Glutamatergic neuron (in vitro differentiated cells): ENCODE measurements at regions not wholly inside any gene's neighbourhood (a gene's known extent, or its start where the extent isn't known, plus 50 kb on each side); places are given as distances from the start of the nearest gene placed in this dataset.

ENCODE experiments used
- DNase-seq: peaks from one replicate; pipeline ENCODE4 v3.0.0; 2022
- H3K27ac Mint-ChIP-seq: one replicate; pipeline ENCODE4 v1.8.0; 2020; ENCODE audit warnings: mild to moderate bottlenecking, mixed read lengths, inconsistent platforms; ENCODE audit not compliant: unreplicated experiment
- H3K27me3 Mint-ChIP-seq: one replicate; pipeline ENCODE4 v1.8.0; 2020; ENCODE audit warnings: mild to moderate bottlenecking, moderate library complexity, mixed read lengths, inconsistent platforms; ENCODE audit not compliant: unreplicated experiment
- H3K36me3 Mint-ChIP-seq: one replicate; pipeline ENCODE4 v1.8.0; 2020; ENCODE audit warnings: mild to moderate bottlenecking, mixed read lengths, inconsistent platforms; ENCODE audit not compliant: unreplicated experiment
- H3K4me1 Mint-ChIP-seq: one replicate; pipeline ENCODE4 v1.8.0; 2020; ENCODE audit warnings: mild to moderate bottlenecking, low read depth, mixed read lengths, inconsistent platforms; ENCODE audit not compliant: unreplicated experiment
- H3K4me3 Mint-ChIP-seq: one replicate; pipeline ENCODE4 v1.8.0; 2020; ENCODE audit warnings: mild to moderate bottlenecking, mixed read lengths, inconsistent platforms; ENCODE audit not compliant: unreplicated experiment
- H3K9me3 Mint-ChIP-seq: one replicate; pipeline ENCODE4 v1.8.0; 2020; ENCODE audit warnings: mild to moderate bottlenecking, moderate library complexity, mixed read lengths, inconsistent platforms; ENCODE audit not compliant: unreplicated experiment
- CTCF ChIP-seq: fragments of 200-600 bp; sonication (generic); IDR thresholded peaks from one replicate; pipeline ENCODE4 v1.5.0; 2021; ENCODE audit not compliant: partially characterized antibody, unreplicated experiment

- Mint-ChIP-seq H3K27me3 (peaks cover 4% of the 10 kb centered on the region), H3K4me1 (no peaks in the 10 kb centered on the region), H3K9me3 (peaks cover 4% of the 10 kb centered on the region), H3K27ac (no peak overlapping the region), H3K36me3 (no peaks in the 10 kb centered on the region), H3K4me3 (no peak overlapping the region)
- TF ChIP-seq CTCF: no peak
- no peak for DNase-seq
Measured at GRCh38 chr10:44240584-44241205, 144.2 kb downstream of the CXCL12 start.

GRCh38 chr10:44238212-44238611, 146.7 kb downstream of the CXCL12 start:
- no peaks in the 10 kb centered on the region for H3K36me3 Mint-ChIP-seq
- no peak for DNase-seq
- no peak overlapping the region for H3K4me3 Mint-ChIP-seq
- no peak for TF ChIP-seq CTCF
- peaks cover 4% of the 10 kb centered on the region for H3K27me3 Mint-ChIP-seq
- H3K27ac Mint-ChIP-seq: no peak overlapping the region
- H3K4me1 Mint-ChIP-seq: peaks cover 8% of the 10 kb centered on the region
- peaks cover 4% of the 10 kb centered on the region for H3K9me3 Mint-ChIP-seq

- TF ChIP-seq CTCF: no peak
- DNase-seq: no peak
- Mint-ChIP-seq H3K27ac (no peak overlapping the region), H3K9me3 (peaks cover 4% of the 10 kb centered on the region), H3K4me1 (peaks cover 13% of the 10 kb centered on the region), H3K27me3 (peaks cover 2% of the 10 kb centered on the region), H3K4me3 (no peak overlapping the region), H3K36me3 (peaks cover 3% of the 10 kb centered on the region)
Measured at GRCh38 chr10:44237364-44238049, 147.4 kb downstream of the CXCL12 start.

GRCh38 chr10:44235363-44235762, 149.5 kb downstream of the CXCL12 start:
- no peak for DNase-seq
- peaks cover 13% of the 10 kb centered on the region for H3K4me1 Mint-ChIP-seq
- peaks cover 9% of the 10 kb centered on the region for H3K36me3 Mint-ChIP-seq
- H3K27me3 Mint-ChIP-seq: peaks cover 2% of the 10 kb centered on the region
- no peak overlapping the region for H3K4me3 Mint-ChIP-seq
- peaks cover 6% of the 10 kb centered on the region for H3K9me3 Mint-ChIP-seq
- TF ChIP-seq CTCF: no peak
- H3K27ac Mint-ChIP-seq: no peak overlapping the region

GRCh38 chr10:44234483-44234875, 150.4 kb downstream of the CXCL12 start:
- Mint-ChIP-seq H3K36me3 (peaks cover 9% of the 10 kb centered on the region), H3K9me3 (peaks cover 3% of the 10 kb centered on the region), H3K4me1 (peaks cover 13% of the 10 kb centered on the region), H3K4me3 (peak overlapping the region; percentile 53), H3K27ac (no peak overlapping the region), H3K27me3 (no peaks in the 10 kb centered on the region)
- no peak for TF ChIP-seq CTCF
- no peak for DNase-seq
